Activated CD4-positive, alpha-beta T cell treated with anti-CD3 and anti-CD28 coated beads, Interleukin-2, amount 10 ng/mL, durations not matched to agents 7 days and 5 days (primary cell): ENCODE measurements at regions not wholly inside any gene's neighbourhood (a gene's known extent, or its start where the extent isn't known, plus 50 kb on each side); places are given as distances from the start of the nearest gene placed in this dataset.
"Not testable (repeated sequence)": the region's sequence is repeated elsewhere in the genome, so short reads cannot be mapped to it uniquely, and the experiment has no call there.

Source experiments
- CTCF ChIA-PET: fragments of 350-600 bp; sonication (Branson Sonifier 250); formaldehyde crosslinking; loops from one replicate; lab custom pipeline; 2021; ENCODE audit warnings: antibody characterized with exemption; lab: Charles Lee
- POLR2A ChIA-PET: fragments of 350-600 bp; sonication (Branson Sonifier 250); formaldehyde crosslinking; loops from one replicate; lab custom pipeline; 2021; ENCODE audit warnings: antibody characterized with exemption; lab: Charles Lee
- DNase-seq: peaks from one replicate; pipeline ENCODE4 v3.0.0-alpha.2; 2020
- H3K27ac Mint-ChIP-seq: one replicate; pipeline ENCODE4 v1.8.0; 2021; ENCODE audit warnings: mild to moderate bottlenecking, moderate library complexity, mixed read lengths
- H3K27me3 Mint-ChIP-seq: one replicate; pipeline ENCODE4 v1.8.0; 2021; ENCODE audit warnings: mixed read lengths
- H3K36me3 Mint-ChIP-seq: one replicate; pipeline ENCODE4 v1.8.0; 2021; ENCODE audit warnings: low read depth, mixed read lengths
- H3K4me1 Mint-ChIP-seq: one replicate; pipeline ENCODE4 v1.8.0; 2021; ENCODE audit warnings: mixed read lengths
- H3K4me3 Mint-ChIP-seq: one replicate; pipeline ENCODE4 v1.8.0; 2021; ENCODE audit warnings: mild to moderate bottlenecking, moderate library complexity, mixed read lengths
- H3K9me3 Mint-ChIP-seq: one replicate; pipeline ENCODE4 v1.8.0; 2021; ENCODE audit warnings: mixed read lengths

DNA sequence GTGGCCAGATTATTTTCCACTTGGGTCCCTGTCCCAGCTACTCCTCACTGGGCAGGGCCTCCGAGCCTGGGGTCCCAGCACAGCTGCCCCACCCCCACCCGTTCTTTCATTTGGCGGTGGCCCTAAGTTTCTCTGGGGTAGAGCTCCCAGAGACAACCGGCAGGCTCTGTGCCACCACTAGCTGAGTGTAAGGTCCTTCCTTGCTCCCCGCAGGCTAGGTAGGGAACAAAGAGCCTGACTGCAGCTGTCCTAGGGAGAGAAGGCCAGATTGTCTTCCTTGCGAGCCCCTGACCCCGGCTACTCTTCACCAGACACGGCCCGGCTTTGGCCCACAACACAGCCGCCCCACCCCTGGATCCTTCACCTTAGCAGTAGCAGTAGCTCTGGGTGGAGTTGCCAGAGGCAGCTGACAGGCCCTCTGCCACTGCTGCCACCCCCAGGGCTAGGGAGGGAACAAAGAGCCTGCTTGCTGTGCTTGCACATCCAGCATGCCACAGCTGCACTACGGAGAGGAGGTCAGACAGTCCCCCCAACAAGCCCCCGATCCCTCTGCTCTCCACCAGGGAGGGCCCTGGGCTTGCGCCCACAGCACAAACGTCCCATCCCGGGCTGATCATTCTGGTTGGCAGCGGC is 215.9 kb upstream of the POTEB3 start:
- H3K27me3 Mint-ChIP-seq, H3K4me1 Mint-ChIP-seq, POLR2A ChIA-PET, DNase-seq, H3K9me3 Mint-ChIP-seq, H3K4me3 Mint-ChIP-seq, CTCF ChIA-PET, H3K36me3 Mint-ChIP-seq: not testable (repeated sequence)
- peak overlapping the region; percentile 31 for H3K27ac Mint-ChIP-seq

- H3K4me1 Mint-ChIP-seq, CTCF ChIA-PET, H3K27ac Mint-ChIP-seq, H3K27me3 Mint-ChIP-seq, DNase-seq, H3K4me3 Mint-ChIP-seq, H3K36me3 Mint-ChIP-seq, POLR2A ChIA-PET, H3K9me3 Mint-ChIP-seq: not testable (repeated sequence)
Observed at GRCh38 chr15:21653707-21654106, 213.4 kb upstream of the POTEB3 start.

- H3K4me3 Mint-ChIP-seq, POLR2A ChIA-PET, CTCF ChIA-PET, H3K27me3 Mint-ChIP-seq, H3K4me1 Mint-ChIP-seq, DNase-seq, H3K36me3 Mint-ChIP-seq, H3K27ac Mint-ChIP-seq, H3K9me3 Mint-ChIP-seq: not testable (repeated sequence)
Observed at GRCh38 chr15:21638770-21639169, 198.5 kb upstream of the POTEB3 start.

- H3K27ac Mint-ChIP-seq, H3K9me3 Mint-ChIP-seq, H3K27me3 Mint-ChIP-seq, CTCF ChIA-PET, H3K4me3 Mint-ChIP-seq, H3K4me1 Mint-ChIP-seq, H3K36me3 Mint-ChIP-seq, POLR2A ChIA-PET, DNase-seq: not testable (repeated sequence)
Observed at GRCh38 chr15:21626694-21627093, 186.4 kb upstream of the POTEB3 start.

DNA sequence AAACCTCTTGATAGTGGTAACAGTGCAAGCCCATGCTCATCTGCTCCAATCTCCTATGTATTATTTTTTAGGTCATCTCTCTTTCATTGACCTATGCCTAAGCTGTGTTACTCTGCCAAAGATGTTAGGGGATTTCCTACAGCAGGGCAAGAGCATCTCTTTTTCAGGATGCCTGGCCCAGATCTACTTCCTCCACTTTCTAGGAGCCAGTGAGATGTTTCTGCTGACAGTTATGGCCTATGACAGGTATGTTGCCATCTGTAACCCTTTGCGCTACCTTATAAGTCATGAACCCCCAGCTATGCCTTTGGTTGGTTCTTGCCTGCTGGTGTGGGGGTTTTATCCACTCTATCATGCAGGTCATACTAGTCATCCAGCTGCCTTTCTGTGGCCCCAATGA is 168.9 kb upstream of the POTEB3 start:
- CTCF ChIA-PET, H3K4me3 Mint-ChIP-seq, POLR2A ChIA-PET: not testable (repeated sequence)

DNA sequence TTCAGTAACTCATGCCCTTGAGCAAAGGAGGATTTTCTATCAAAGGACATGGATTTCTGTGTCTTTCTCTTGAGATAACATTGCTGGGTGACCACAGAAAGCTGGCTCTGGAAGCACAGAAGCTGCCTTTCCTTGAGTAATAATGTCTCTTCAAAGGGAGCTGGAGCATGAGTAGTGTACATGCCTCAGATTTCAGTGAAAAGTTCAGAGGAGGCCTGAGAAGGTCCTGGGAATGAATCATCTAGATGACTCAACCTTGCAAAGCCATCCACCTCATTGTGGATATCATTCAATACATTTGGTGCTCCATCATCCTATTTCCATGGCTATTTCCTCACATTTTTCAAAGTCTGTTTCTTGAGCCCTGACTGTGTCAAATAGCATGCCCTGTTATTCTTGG is 125.1 kb upstream of the POTEB3 start:
- H3K9me3 Mint-ChIP-seq, H3K4me1 Mint-ChIP-seq, DNase-seq, CTCF ChIA-PET, POLR2A ChIA-PET, H3K27me3 Mint-ChIP-seq, H3K27ac Mint-ChIP-seq, H3K36me3 Mint-ChIP-seq, H3K4me3 Mint-ChIP-seq: not testable (repeated sequence)

More for the DNA sequence above, 168.9 kb upstream of the POTEB3 start:
- not testable (repeated sequence) for H3K4me1 Mint-ChIP-seq, H3K27ac Mint-ChIP-seq, H3K36me3 Mint-ChIP-seq, H3K9me3 Mint-ChIP-seq, DNase-seq, H3K27me3 Mint-ChIP-seq

DNA sequence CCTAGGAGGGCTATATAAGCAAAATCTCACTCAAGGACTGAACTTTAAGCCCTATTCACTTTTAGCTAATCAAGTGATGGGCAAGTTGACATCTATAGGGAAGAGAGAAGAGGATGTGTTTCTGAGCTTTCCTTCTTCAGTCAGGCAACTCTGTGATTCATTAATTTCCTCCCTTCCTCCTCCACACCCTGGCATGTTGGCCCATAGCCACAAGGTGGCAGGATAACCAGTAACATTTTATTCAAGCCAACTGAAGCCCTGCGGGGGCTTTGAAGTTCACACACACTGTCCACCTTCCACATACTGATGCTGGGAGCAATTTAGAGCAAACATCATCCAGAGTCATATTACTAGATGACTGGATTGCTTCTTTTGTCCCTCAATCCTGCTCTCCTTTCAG is 111.5 kb upstream of the POTEB3 start:
- DNase-seq, H3K9me3 Mint-ChIP-seq, H3K4me3 Mint-ChIP-seq, H3K27ac Mint-ChIP-seq, H3K27me3 Mint-ChIP-seq, H3K36me3 Mint-ChIP-seq, POLR2A ChIA-PET, H3K4me1 Mint-ChIP-seq, CTCF ChIA-PET: not testable (repeated sequence)

GRCh38 chr15:21546182-21546903 is 106.0 kb upstream of the POTEB3 start:
- H3K4me1 Mint-ChIP-seq, H3K36me3 Mint-ChIP-seq, CTCF ChIA-PET, H3K27ac Mint-ChIP-seq, H3K9me3 Mint-ChIP-seq, POLR2A ChIA-PET, DNase-seq, H3K4me3 Mint-ChIP-seq, H3K27me3 Mint-ChIP-seq: not testable (repeated sequence)

- H3K27ac Mint-ChIP-seq, H3K9me3 Mint-ChIP-seq, H3K4me3 Mint-ChIP-seq, CTCF ChIA-PET, H3K36me3 Mint-ChIP-seq, H3K27me3 Mint-ChIP-seq, POLR2A ChIA-PET, H3K4me1 Mint-ChIP-seq, DNase-seq: not testable (repeated sequence)
Observed at GRCh38 chr15:21532785-21533184, 92.5 kb upstream of the POTEB3 start.

DNA sequence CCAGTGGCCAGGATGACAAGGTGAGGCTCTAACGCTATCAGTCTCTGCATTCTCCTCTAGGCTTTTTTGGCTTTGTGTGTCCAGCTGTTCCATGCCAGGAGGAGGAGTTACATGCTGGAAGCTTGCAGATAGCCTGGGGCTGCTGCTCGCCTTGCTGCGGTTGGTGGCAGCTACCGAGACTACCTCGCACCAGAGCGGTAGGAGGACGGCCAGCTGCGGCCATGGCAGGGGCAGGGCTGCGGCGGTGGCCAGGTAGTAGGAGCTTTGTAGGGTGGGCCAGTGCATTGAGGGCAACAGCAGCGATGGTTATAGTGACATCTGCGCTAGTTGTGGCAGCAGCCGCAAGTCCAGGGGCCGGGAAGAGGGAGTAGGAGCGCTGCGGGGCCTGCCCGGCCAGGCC is 75.9 kb upstream of the POTEB3 start:
- H3K4me1 Mint-ChIP-seq, H3K4me3 Mint-ChIP-seq, H3K36me3 Mint-ChIP-seq, POLR2A ChIA-PET, H3K27ac Mint-ChIP-seq, H3K9me3 Mint-ChIP-seq, CTCF ChIA-PET, DNase-seq, H3K27me3 Mint-ChIP-seq: not testable (repeated sequence)

DNA sequence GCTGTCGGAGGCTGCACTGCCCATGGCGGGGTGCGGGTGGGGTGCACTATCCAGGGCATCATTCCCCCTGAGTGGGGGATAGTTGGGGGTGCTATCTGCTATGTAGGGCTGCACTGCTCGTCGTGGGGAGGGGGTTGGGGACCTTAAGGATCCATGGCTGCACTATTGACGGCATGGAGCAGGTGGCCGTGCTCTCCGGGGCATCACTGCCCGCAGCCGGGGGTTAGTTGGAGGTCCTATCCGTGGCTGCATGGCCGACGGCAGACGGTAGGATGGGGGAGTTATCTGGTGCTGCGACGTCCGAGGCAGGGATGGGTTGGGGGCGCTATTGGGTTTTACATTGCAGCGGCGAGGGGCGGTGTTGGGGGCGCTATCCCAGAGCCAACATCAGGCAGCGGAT is 75.0 kb upstream of the POTEB3 start:
- POLR2A ChIA-PET, DNase-seq, H3K27ac Mint-ChIP-seq, CTCF ChIA-PET, H3K4me3 Mint-ChIP-seq, H3K9me3 Mint-ChIP-seq, H3K4me1 Mint-ChIP-seq, H3K27me3 Mint-ChIP-seq, H3K36me3 Mint-ChIP-seq: not testable (repeated sequence)

- DNase-seq, CTCF ChIA-PET, POLR2A ChIA-PET, H3K36me3 Mint-ChIP-seq, H3K4me3 Mint-ChIP-seq, H3K4me1 Mint-ChIP-seq, H3K27ac Mint-ChIP-seq, H3K9me3 Mint-ChIP-seq, H3K27me3 Mint-ChIP-seq: not testable (repeated sequence)
Observed at GRCh38 chr15:21503021-21503420, 62.7 kb upstream of the POTEB3 start.
